ENCODE measurements at regions not wholly inside any gene's neighbourhood (a gene's known extent, or its start where the extent isn't known, plus 50 kb on each side); places are given as distances from the start of the nearest gene placed in this dataset.

DNA sequence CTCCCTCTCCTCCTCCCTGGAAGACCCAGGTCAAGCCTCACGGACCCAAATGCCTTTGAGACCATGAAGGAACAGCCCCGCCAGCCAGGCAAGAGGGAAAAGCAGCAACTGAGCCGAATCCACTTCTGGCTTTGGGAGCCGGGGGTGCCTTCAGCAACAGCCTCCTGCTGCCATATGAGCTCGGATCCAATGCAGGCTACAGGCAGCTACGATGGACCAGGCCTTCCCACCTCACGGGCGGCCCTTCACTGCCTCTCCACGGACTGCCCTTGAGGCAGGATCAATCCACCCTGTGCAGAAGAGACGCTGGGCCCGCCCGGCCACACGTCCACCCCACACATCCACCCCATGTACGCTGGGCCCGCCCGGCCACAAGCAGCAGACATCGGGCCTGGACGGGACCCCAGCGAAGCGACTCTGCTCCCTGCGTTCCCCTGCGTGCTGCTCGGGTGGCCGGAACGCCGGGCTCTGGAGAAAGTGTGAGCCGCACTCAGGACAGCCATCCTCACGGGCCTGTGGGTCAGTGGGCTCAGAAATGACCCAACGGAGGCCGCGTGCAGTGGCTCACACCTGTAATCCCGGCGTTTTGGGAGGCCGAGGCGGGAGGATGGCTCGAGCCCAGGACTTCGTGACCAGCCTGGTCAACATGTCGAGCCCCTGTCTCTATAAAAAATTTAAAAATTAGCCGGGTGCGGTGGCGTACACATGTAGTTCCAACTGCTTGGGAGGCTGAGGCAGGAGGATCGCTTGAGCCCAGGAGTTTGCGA lies 82.0 kb downstream of the FOXL3 start:
- no peak for DNase-seq

DNA sequence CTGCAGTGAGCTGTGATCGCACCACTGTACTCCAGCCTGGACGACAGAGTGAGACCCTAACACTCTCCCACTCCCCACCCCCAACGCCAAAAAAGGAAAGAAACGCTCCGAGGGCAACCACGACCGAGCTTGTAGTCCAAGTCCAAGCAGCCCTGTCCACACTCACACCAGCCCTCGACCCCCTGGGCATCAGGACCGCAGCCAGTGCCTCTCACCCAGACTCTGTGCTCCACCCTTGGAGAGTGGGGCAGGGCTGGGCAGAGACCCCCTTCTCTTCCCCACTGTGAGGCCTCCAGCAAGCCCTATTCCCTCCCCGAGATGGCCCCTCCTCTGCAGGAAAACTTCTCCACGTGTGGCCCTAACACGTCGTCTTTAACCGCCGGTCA lies 82.6 kb downstream of the FOXL3 start:
- no peak for DNase-seq

DNA sequence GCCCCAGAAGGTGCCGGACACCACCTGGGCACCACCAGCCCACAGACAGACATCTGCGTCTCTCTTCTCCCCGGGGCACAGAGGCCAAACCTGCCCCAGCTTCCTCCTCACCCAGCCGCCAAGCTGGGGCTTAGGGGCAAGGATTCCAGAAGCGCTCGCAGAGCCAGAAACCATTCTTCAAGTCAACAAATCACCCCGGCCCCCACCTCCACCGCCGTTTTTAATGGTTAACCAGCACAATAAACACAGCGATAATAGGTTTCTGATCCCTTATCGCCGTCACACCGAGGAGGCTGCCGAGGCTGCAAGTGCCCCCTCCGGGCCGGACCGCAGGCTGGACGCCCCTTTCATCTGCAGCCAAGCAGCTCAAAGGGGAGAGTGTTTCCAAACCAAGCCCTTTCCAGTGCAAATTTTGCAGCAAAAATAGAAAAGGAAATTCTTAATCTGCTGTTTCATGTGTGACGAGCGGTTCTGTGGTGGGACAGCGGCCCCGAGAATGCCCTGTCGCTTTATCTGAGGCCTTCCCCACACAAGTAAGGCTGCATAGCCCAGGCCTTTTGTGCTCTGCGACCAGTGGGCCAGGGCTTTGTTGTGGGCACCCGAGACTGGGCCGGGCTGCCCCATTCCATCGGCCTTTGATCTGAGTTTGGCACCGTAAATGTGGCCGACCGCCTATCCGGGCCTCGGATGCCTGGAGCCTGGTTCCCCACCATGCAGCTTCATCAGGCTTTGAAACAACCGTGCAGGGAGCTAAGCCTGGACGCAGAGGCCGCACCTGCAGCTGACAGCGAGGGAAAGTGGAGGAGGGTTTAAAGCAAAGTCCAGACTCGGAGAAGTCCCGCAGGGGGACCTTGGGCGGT lies 83.2 kb downstream of the FOXL3 start:
- DNase-seq, result no peak

DNA sequence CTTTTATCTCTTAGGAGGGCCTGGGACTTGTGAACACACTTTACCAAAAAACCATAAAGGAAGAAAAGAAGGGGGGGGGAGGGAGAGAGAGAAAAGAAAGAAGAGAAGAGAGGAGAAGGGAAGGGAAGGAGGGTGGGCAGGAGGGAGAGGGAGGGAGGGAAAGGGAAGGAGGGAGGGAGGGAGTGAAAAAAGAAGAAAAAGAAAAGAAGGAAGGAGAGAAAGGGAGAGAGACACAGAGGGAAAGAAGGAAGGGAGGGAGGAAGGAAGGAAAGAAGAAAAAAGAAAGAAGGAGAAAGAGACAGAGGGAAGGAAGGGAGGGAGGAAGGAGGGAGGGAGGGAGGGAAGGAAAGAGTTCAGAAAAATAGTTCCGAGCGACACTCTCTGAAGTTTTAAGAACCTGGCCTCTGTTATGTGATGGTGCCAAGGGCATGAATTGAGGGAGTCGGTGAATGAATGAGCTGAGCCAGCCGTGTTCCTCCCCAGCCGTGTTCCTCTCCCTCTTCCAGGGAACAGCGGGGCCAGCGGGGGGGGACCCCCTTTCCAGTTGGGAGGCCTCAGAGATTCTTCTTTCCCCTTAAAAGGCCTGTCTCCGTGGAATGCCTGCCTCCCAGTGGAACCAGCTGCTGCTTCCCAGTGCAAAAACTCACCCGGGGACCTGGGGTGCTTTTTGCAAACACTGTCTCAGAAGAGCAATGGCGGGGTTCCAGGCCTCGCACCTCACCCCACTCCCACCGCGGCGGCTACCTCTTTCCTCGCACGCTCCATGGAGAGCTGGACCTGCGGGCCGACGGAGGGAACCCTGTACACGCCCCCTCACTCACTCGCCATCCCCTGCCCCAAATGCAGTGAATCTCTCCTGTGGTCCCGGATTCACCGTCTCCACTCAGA lies 84.1 kb downstream of the FOXL3 start:
- no peak for DNase-seq

DNA sequence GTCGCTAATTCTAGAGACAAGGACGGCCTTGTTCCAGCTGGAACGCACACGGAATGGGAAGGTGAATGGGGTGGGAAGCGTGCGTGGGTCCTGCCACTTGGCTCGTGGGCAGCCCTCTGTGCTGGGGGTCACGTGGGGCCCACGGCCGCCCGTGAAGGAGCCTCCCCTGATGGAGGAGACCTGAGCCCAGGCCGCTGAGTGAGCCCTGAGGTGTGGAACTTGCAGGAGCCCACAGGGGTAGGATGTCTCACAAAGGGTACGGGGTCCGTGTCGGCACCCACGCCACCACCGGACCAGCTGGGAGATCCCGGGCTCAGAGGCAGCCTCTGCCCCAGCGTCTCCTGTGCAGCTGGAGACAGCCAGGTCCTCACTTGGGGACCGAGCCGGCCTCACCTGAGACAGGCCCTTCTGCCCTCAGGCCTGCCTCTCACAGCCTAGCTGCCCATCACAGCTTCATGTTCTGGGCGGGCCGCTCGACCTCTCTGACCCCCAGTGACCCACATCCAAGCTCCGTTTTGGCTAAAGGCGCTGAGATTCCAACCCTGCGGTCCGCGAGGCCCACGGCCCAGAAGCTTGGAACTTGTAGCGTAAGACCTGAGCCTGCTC lies 84.8 kb downstream of the FOXL3 start:
- DNase-seq, result no peak

DNA sequence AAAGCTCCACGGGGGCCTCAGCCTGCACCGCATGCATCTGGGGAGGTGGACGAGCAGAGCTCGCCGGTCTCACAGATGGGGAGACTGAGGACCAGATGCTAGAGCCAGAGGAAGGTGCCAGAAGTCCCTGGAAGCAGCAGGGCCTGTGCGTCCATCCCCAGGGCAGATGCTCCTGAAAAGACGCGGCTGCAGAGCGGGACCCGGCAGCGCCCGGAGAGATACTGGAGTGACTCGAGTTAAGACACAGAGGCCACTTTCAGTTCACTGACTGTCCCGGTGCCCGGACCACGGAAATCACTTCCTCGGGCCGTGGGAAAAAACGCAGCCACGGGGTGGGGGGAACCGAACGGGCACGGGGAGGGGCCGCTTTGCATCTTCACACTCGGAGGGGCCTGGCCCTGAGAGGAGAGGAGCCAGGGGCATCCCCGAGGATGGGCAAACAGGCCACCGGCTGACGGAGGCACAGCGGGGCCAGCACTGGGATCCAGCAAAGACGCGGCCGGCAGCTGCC lies 85.4 kb downstream of the FOXL3 start:
- DNase-seq, result no peak

DNA sequence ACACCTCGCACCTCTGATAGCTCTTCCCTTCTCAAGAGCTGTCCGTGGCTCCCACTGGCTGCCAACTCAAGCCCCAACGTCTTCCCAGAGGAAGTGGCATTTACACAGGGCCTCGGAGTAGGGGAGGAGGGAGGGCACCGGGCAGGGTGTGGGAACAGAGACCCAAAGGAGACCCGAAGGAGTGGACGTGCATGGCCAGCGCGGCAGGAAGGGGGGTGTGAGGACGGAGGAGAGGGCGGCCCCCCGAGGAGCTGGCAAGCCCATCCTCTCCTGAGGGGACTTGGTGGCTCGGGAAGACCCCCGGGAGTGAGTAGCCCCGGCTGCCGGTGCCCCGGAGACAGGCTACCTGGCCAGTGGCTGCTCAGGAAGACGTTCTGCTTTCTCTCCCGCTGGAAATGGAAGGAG lies 85.9 kb downstream of the FOXL3 start:
- no peak for DNase-seq

DNA sequence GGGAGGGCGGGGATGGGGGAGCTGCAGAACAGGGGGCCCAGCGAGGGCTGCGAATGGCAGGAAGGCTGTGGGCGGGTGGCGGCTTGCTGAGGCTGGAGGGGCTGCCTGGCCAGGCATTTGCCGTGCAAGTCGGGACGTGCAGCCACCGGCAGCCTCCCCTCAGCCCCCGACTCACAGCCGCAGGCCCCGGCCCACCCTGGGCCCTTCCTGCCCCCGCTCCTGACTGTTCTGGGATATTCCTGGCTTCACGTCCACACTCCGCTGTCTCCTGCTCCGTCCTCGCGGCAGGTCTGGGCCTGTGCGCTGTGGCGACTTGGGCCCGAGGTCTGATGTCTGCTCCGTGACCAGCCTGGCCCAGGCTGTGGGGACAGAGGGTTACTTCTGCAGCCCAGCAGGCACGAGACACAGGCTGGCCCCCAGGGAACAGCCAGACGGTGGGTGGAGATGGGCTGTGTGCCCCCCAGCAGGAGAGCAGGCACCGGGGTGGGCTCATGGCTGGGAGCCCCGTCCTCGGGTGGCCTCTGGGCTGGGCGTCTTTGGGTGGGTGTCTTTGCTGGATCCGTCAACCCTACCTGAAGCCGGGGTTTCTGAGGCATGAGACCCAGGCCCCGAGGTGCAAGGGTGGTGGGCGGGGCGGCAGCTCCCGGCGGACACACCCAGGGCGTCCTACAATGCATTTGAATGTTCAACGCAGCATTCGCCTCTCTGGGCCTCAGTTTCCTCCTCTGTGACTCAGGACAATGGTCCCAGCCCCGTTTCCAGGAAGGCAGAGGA lies 86.5 kb downstream of the FOXL3 start:
- no peak for DNase-seq

DNA sequence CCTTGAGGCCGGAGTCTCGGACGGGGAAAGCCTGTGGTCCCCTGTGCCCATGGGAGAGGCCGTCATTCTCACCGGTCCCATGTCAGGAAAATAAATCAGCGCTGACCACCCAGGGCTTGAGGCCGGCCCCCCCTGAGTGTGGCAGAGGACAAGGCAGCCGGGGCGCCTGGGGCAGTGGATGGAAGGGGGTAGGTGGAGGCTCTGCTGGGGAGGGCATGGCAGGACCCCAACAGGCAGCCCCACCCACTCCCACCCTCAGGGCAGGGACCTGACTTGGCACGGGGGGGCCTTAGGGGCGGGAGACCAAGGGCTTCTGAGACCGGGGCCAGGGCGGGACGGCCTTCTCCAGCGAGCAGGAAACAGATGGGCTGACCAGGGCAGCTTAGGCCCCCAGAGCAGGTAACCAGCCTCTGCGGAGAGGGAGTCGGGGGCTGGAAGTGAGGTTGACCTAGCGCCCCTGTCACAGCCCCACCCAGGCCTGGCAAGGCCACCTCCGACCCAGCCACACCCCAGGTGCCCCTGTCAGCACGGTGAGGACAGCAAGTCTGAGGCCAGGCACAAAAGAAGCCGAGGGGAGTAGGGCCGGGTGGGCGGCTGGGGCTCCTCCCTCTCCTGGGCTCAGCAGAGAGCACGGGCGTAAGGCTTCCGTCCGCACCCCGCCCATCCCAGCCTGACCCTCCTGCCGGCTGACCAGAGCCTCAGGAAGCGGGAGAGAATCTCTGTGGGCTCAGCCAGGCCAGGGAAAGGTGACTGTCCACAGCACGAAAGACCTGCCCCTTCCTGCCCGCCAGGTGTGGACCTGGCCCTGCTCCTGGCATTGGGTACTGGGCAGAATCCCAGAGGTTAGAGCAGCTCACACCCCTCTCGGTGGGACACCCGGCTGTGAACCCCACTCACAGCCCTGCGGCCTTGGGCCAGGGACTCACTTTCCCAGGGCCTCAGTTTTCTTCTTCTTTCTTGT lies 87.4 kb downstream of the FOXL3 start:
- DNase-seq, result no peak

DNA sequence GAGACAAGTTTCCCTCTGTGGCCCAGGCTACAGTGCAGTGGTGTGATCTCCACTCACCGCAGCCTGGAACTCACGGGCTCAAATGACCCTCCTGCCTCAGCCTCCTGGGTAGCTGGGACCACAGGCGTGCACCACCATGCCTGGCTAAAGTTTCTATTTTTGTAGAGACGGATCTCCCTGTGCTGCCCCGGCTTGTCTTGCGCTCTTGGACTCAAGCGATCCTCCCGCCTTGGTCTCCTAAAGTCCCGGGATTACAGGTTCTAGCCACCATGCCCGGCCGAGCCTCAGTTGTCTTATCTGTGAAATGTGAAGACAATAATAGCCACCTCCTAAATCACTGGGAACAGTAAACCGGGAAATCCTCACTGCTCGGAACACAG lies 88.1 kb downstream of the FOXL3 start:
- DNase-seq, result no peak

DNA sequence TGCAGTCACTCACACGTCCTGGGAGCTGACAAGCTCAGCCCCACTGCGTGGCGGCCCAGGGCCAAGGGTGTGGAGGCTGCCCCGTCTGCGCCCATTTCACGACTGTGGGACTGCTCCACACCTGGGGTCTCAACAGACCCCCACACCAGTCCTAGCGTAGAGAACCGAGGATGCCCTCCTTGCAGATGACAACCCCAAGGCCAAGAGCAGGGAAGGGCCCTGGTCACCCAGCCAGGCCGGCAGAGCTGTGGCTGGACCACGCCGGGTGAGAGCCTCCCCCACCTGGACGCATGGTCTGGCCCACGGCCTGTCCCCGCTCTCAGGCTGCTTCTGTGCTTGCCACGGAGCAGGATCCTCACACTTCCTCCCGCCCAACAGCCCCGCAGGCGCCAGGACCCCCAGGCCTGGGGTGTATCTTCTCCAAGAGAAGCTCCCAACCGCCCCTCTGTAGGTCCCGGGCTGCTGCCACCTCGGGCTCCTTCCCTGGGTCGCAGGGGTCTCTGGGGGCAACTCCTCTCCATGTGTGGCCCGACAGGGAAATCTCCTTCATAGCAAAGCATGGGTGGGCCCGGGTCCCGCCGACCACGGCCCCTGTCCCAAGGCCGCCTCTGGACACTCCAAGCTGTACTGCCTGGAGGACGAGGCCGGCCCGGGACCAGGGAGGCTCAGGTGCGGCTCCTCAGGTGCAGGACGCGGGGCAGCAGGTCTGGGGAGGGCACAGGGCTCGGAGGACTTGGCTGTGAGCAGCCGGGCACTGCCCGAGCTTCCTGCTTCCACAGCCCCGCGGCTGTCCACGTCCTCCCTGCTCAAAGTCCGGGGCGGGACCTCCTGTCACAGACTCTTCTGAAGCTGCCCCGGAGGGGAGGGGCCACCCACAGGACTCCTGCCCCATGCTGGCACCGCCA lies 88.8 kb downstream of the FOXL3 start:
- DNase-seq, result no peak

DNA sequence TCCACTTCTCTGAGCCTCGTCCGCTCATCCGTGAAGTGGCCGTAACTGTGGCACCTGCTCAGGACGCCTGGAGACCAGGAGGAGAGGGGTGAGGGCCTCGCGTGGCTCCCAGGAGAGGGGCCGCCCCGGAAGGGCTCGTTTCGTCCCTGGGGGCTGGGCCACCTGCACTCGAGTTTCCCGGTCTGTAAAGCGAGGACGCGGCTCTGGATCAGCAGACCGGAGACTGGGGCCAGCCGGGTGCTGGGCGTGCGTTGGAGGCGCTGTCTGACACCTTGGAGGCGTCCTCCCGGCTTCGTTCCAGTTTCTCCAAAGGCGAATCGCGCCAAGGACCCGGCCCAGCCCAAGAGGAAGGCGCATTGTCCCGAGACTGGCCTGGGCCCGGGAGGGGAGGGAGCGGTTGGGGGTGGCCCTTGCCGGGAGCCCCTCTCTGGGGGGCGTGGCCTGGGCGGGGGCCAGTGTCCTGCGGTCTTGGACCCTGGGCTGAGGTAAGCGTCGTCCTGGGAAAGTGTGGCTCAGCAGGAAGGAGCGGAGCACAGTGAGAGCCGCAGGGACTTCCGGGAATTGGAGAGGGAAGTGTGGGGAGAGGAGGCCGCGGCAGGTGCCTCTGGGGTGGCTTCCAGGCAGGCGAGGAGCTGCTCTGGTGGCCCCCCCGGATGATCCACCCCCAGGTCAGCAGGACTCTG lies 89.6 kb downstream of the FOXL3 start:
- no peak for DNase-seq

DNA sequence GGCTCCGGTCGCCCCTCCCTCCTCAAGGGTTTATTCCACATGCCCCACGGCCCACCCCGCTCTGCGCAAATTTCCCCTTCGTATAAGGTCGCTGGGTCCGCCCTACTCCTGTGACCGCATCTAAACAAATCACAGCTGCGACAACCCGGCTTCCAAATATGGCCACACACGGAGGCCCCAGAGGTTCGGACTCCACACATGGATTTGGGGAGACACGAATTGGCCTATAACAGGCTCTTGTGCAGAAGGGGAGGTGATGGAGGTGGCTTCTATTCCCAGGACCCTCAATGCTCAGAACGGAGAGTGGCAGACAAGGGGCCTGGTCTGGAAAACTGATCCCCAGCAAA lies 90.1 kb downstream of the FOXL3 start:
- no peak for DNase-seq

DNA sequence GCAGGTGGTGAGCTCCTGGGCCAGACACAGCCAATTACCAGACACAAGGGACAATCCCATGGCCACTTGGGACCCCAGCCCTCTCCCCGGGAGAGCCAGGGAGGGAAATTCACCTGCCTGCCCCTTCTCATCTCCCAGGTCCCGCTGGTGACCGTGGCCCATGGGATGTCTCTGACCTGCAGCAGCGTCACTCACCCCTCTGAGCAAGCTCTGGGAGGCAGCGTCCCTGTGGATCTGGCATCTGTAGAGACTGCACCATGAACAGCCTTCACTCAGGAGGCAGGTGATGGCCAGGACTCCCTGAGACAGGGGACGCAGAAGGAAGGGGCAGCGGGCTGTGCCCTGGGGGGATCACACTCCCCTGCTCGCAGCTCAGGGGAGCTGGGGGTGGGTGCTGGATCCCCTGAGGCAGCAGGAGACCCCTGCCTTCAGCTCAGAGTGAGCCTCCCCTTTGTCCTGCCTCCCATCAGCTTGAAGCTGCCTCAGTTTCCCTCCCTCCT lies 90.8 kb downstream of the FOXL3 start:
- DNase-seq, result no peak

DNA sequence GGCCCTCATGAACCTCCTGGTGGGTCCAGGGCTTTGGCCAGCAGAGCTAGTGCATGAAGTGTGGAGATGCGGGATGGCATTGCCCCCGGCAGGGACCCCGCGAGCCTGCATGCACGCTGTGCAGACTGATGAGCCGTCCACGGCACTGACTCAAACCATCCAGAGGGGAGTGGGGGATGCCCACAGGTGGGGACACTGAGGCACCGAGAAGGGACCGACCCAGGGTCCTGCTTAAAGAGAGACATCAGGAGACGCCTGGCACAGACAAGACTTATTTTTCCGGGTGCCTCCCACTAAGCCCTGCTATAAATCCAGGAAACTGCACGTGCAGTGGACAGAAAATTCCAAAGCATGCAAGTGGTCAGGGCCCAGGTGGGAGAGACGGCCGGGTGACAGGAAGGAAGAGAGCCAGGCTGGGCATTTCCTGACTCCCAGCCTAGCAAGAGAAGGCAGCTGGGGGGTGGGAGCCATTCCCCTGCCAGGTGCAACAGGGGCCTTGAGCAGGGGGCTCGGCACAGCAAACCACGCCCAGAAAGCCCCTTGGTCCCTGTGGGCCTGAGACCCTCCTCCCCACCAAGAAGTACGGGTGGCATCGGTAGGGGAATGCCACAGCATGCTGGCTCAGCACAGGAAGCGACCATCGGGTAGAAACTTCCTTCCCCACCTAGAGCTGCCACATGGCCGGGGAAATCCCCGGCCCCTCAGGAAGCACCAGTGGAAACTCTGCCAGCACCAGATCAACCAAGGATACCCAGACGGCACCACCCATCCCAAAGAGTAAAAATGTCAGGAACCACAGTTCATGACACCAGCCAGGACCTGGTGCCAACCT lies 91.5 kb downstream of the FOXL3 start:
- DNase-seq, result no peak

DNA sequence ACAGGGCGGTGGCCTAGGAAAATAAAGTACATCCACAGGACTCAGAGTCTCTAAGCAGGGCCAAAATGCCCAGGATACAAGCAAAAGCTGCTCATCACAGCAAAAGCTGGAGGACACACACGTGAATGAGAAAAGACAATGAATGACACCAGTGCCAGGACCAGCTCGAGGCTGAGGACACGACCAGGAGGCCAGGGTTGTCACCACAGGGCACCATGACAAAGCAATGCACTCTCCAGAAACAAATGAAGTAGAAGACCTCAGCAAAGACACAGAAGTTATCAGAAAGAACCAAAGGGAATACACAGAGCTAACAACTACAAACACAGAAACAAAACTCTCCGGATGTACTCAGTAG lies 92.1 kb downstream of the FOXL3 start:
- no peak for DNase-seq

DNA sequence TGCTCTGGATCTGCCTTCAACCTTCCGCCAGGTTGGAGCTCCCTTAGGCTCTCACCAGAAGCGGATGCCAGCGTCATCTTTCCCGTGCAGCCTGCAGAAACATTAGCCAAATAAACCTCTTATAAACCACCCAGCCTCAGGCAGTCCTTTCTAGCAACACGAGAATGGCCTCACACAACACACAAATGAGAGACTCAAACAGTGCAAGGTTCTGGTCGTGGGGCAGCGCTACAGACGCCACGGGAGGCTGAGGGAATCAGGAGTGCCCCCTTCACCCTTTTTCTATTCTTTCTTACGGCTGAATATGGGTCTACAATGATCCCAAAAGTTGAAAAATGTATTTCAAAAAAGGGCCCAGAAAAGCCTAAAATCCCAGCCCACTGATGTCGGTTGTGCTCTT lies 96.4 kb downstream of the FOXL3 start:
- no peak for DNase-seq
